OCI-LY1 (cell line): ENCODE measurements at regions not wholly inside any gene's neighbourhood (a gene's known extent, or its start where the extent isn't known, plus 50 kb on each side); places are given as distances from the start of the nearest gene placed in this dataset.

Experiments used
- H2AFZ ChIP-seq: fragments of 200-600 bp; sonication (generic), shearing (Covaris generic); 2 replicates; pipeline ENCODE4 v1.6.0; 2014; ENCODE audit warnings: antibody characterized with exemption, mild to moderate bottlenecking, low read length
- H3F3A ChIP-seq: fragments of 200-600 bp; sonication (generic), shearing (Covaris generic); 2 replicates; pipeline ENCODE4 v1.6.0; 2014; ENCODE audit warnings: mild to moderate bottlenecking, antibody characterized with exemption, low read length, moderate library complexity; ENCODE audit not compliant: insufficient read depth
- H3K27ac ChIP-seq: fragments of 200-600 bp; sonication (generic); 2 replicates; pipeline ENCODE4 v1.5.1; 2014; ENCODE audit warnings: low read length, mixed run types, mild to moderate bottlenecking, low read depth; ENCODE audit not compliant: poor library complexity, severe bottlenecking
- H3K27me3 ChIP-seq: fragments of 200-600 bp; sonication (generic); 2 replicates; pipeline ENCODE4 v1.6.0; 2014; ENCODE audit warnings: antibody characterized with exemption, mild to moderate bottlenecking, low read length, moderate library complexity; ENCODE audit not compliant: insufficient read depth
- H3K36me3 ChIP-seq: fragments of 200-600 bp; sonication (generic); 2 replicates; pipeline ENCODE4 v1.6.1; 2014; ENCODE audit warnings: mild to moderate bottlenecking, antibody characterized with exemption, low read length, moderate library complexity, mixed read lengths; ENCODE audit not compliant: insufficient read depth
- H3K4me1 ChIP-seq: fragments of 200-600 bp; sonication (generic); 2 replicates; pipeline ENCODE4 v1.5.1; 2014; ENCODE audit warnings: mild to moderate bottlenecking, low read length, moderate library complexity; ENCODE audit not compliant: insufficient read depth, severe bottlenecking
- H3K4me2 ChIP-seq: fragments of 200-600 bp; sonication (generic), shearing (Covaris generic); 2 replicates; pipeline ENCODE4 v1.6.1; 2014; ENCODE audit warnings: low read length
- H3K4me3 ChIP-seq: fragments of 200-600 bp; sonication (generic); 2 replicates; pipeline ENCODE4 v1.5.1; 2014; ENCODE audit warnings: low read length, low read depth, mild to moderate bottlenecking, mixed read lengths; ENCODE audit not compliant: poor library complexity, severe bottlenecking
- H3K79me2 ChIP-seq: fragments of 200-600 bp; shearing (Covaris generic); 2 replicates; pipeline ENCODE4 v1.6.1; 2016; ENCODE audit warnings: mixed run types, low read length, mixed read lengths; ENCODE audit not compliant: insufficient read depth
- H3K9ac ChIP-seq: fragments of 200-600 bp; sonication (generic), shearing (Covaris generic); 2 replicates; pipeline ENCODE4 v1.6.1; 2014; ENCODE audit warnings: mild to moderate bottlenecking, low read length, mixed read lengths
- H3K9me2 ChIP-seq: fragments of 200-600 bp; sonication (generic), shearing (Covaris generic); 2 replicates; pipeline ENCODE4 v1.6.1; 2014; ENCODE audit warnings: low read depth, mild to moderate bottlenecking, low read length, mixed read lengths
- H3K9me3 ChIP-seq: fragments of 200-600 bp; shearing (Covaris generic); 2 replicates; pipeline ENCODE4 v1.6.1; 2014; ENCODE audit warnings: low read length, mixed read lengths
- H4K20me1 ChIP-seq: fragments of 200-600 bp; sonication (generic), shearing (Covaris generic); 2 replicates; pipeline ENCODE4 v1.6.0; 2016; ENCODE audit warnings: mild to moderate bottlenecking, low read length; ENCODE audit not compliant: insufficient read depth
- CTCF ChIP-seq: fragments of 200-600 bp; sonication (generic), shearing (Covaris generic); IDR thresholded peaks from 2 replicates; pipeline ENCODE4 v1.5.1; 2017; ENCODE audit warnings: mild to moderate bottlenecking, antibody characterized with exemption, low read length, moderate library complexity, mixed read lengths
- EZH2 ChIP-seq: fragments of 200-600 bp; sonication (generic), shearing (Covaris generic); IDR thresholded peaks from 2 replicates; pipeline ENCODE4 v1.8.0; 2017; ENCODE audit warnings: borderline replicate concordance, mixed run types, mild to moderate bottlenecking, antibody characterized with exemption, low read length, moderate library complexity, mixed read lengths

DNA sequence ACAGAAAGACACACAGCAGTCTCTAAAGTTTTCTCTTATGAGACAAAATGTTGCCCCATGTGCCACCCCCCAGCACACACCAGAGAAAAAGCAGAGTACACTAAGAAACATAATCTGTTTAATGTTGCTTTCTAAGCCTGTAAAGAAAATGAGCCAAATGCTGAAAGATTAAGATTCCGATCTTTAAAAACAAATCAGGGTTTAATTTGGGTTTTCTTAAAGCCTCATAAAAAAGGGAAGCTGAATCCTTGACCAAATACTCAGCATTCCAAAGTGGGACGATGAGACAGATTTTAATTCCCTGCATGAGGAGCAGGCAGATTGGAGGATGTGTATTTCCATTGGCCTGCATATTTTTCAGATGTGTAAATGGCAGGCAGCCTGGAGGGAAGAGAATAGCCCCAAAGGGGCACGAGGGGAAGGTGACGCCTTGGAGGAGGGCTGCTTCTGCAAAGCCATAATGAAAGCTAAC lies 118.4 kb downstream of the COPRS start:
- no peaks in the 10 kb centered on the region for H3K9me3 ChIP-seq
- no peaks in the 10 kb centered on the region for H3K79me2 ChIP-seq
- no peak overlapping the region for H2AFZ ChIP-seq
- no peaks in the 10 kb centered on the region for H3K9me2 ChIP-seq
- no peak overlapping the region for H3K27ac ChIP-seq
- no peaks in the 10 kb centered on the region for H3K4me1 ChIP-seq
- no peak overlapping the region for H3K9ac ChIP-seq
- no peaks in the 10 kb centered on the region for H3F3A ChIP-seq
- no peak overlapping the region for H3K4me2 ChIP-seq
- TF ChIP-seq EZH2, result no peak
- no peak for TF ChIP-seq CTCF
- H4K20me1 ChIP-seq, result no peaks in the 10 kb centered on the region
- H3K4me3 ChIP-seq, result no peak overlapping the region
- H3K27me3 ChIP-seq, result 0 out of 2 replicates have a peak, but pooled peaks cover 4% of the 10 kb centered on the region
- H3K36me3 ChIP-seq, result no peaks in the 10 kb centered on the region

DNA sequence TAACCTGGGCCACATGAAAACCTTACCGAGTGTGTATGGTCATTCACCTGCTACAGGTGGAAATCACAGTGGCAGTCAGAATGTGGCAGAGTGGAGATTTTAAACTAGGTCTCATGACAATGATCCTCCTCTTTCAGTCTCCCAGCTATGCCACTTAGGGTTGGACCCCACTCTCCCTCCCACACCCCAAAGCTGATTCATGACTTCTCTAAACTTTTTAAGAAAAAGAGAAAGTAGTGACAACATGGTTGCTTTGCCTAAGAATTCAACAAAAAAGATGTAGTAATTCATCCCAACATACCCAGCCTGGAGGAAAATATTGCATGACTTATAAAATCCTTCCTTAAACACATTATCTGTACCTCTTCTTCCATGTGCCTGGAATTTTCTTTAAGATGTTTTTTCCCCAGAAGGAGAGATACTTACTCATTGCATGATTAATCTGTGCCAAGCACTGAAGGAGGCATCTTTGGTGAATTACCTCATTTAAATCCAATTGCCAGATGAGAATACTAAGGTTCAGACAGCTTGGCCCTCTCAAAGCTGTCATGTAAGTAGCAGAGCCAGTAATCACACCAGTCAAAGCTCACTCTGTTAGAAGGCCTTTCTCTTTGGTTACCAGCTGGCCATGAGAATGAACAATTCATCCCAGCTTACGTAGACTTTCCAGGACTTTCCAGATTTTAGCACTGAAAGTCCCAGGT lies 119.9 kb downstream of the COPRS start:
- H3K4me2 ChIP-seq, result no peak overlapping the region
- H3K27me3 ChIP-seq, result no peaks in the 10 kb centered on the region
- no peaks in the 10 kb centered on the region for H3K79me2 ChIP-seq
- no peak overlapping the region for H3K9ac ChIP-seq
- no peaks in the 10 kb centered on the region for H4K20me1 ChIP-seq
- no peaks in the 10 kb centered on the region for H3K36me3 ChIP-seq
- no peak overlapping the region for H2AFZ ChIP-seq
- no peak overlapping the region for H3K27ac ChIP-seq
- no peak overlapping the region for H3K4me3 ChIP-seq
- TF ChIP-seq EZH2 (no peak), CTCF (no peak)
- no peaks in the 10 kb centered on the region for H3K9me3 ChIP-seq
- H3K4me1 ChIP-seq, result no peaks in the 10 kb centered on the region
- H3K9me2 ChIP-seq, result no peaks in the 10 kb centered on the region
- no peaks in the 10 kb centered on the region for H3F3A ChIP-seq

DNA sequence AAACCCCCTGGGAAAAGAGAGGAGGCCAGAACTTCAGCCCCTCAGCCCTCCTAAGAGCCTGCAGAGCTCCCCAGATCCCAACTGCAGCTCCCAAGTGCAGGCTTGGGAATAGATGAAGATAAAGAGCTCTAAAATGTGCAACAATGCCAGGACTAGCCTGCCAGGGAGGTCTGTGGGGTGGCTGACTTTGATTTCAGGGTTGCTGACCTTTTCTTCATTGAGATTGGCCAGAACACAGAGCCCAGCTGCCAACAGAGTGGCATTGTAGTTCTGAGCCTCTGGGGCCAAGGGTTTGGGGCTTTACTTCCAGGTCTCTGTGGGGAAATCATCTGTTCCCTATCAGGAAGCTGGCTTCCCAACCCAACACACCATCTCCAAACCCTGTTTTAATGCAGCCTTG lies 120.6 kb downstream of the COPRS start:
- H3K36me3 ChIP-seq, result no peaks in the 10 kb centered on the region
- no peaks in the 10 kb centered on the region for H3K79me2 ChIP-seq
- TF ChIP-seq CTCF, result no peak
- TF ChIP-seq EZH2, result no peak
- H3K27me3 ChIP-seq, result no peaks in the 10 kb centered on the region
- no peaks in the 10 kb centered on the region for H3K4me1 ChIP-seq
- H3K27ac ChIP-seq, result no peak overlapping the region
- H4K20me1 ChIP-seq, result no peaks in the 10 kb centered on the region
- H3K4me3 ChIP-seq, result no peak overlapping the region
- H3K9me2 ChIP-seq, result no peaks in the 10 kb centered on the region
- no peaks in the 10 kb centered on the region for H3F3A ChIP-seq
- no peak overlapping the region for H2AFZ ChIP-seq
- H3K9me3 ChIP-seq, result no peaks in the 10 kb centered on the region
- H3K4me2 ChIP-seq, result no peak overlapping the region
- H3K9ac ChIP-seq, result no peak overlapping the region
